Progenitor cell of endocrine pancreas (in vitro differentiated cells): ENCODE measurements at regions not wholly inside any gene's neighbourhood (a gene's known extent, or its start where the extent isn't known, plus 50 kb on each side); places are given as distances from the start of the nearest gene placed in this dataset. TPM values are rescaled to one million over a fixed set of nuclear protein-coding genes. Genes with fewer than 3 reads are reported as not detected.
"Not testable (repeated sequence)": the region's sequence is repeated elsewhere in the genome, so short reads cannot be mapped to it uniquely, and the experiment has no call there.

Experiments used
- DNase-seq: peaks from one replicate; pipeline ENCODE4 v3.0.0; 2021; ENCODE audit warnings: low spot score; ENCODE audit not compliant: unreplicated experiment
- H3K27ac Mint-ChIP-seq: 2 replicates; pipeline ENCODE4 v1.8.0; 2021; ENCODE audit warnings: mild to moderate bottlenecking, moderate library complexity, mixed read lengths
- H3K27me3 Mint-ChIP-seq: 2 replicates; pipeline ENCODE4 v1.8.0; 2021; ENCODE audit warnings: mixed read lengths
- H3K36me3 Mint-ChIP-seq: 2 replicates; pipeline ENCODE4 v1.8.0; 2022; ENCODE audit warnings: mixed read lengths; ENCODE audit not compliant: insufficient read depth
- H3K4me1 Mint-ChIP-seq: 2 replicates; pipeline ENCODE4 v1.8.0; 2021; ENCODE audit warnings: low read depth, mixed read lengths
- H3K4me3 Mint-ChIP-seq: 2 replicates; pipeline ENCODE4 v1.8.0; 2021; ENCODE audit warnings: low read depth, mild to moderate bottlenecking, moderate library complexity, mixed read lengths
- H3K9me3 Mint-ChIP-seq: 2 replicates; pipeline ENCODE4 v1.8.0; 2021; ENCODE audit warnings: low read depth, mixed read lengths
- microRNA-seq: library from miRNA; unstranded; fragments of <30 nt; microRNA quantifications from one replicate; pipeline ENCODE4 v1.1.0, GENCODE V29; 2020; ENCODE audit warnings: borderline number of aligned reads; ENCODE audit not compliant: unreplicated experiment
- TF ChIP-seq, protein P1 (sequence below): fragments of 200-600 bp; sonication (generic); IDR thresholded peaks from one replicate; pipeline ENCODE4 v1.5.0; 2021; ENCODE audit warnings: antibody characterized with exemption, mild to moderate bottlenecking; ENCODE audit not compliant: unreplicated experiment

DNA sequence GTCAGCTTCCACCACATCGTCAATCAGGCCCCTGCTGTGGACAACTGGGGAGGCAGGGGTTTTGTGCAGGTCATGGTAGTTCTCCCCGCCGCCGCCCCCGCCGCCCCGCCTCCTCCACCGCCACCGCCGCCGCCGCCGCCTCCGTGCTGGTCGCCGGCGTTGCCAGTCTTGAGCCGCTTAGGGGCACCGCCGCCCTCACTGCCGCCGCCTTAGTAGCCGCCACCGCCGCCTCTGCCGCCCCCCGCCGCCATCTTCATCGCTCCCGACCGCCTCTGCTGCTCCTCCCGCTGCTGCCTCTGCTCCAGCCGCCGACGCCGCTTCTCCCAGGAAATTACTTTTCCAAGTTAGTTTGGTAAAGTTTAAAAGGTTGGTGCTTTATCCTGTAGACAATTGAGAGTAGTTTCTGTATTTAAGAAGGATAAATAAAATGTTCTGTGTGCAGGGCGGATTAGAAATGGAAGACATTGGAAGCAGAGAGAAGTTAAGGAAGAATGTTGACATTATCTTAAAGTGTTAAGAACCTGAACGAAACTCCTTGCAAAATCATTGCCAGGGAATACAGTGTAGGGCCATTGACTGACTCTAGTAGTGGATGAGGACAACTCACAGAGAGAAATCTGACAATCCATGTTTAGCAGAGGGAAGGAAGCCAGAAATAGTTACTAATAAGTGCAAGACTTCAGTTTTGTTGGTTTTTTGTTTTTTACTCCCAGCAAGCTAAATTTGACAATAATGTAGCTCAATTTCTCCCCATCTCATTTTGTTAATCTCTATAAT is 53.0 kb upstream of the GOLGA8A start:
- DNase-seq: peak; percentile 15
- H3K4me3 Mint-ChIP-seq: peak overlapping the region; percentile 70
- peaks cover 2% of the 10 kb centered on the region for H3K36me3 Mint-ChIP-seq
- peaks cover 4% of the 10 kb centered on the region for H3K9me3 Mint-ChIP-seq
- peaks cover 70% of the 10 kb centered on the region for H3K27me3 Mint-ChIP-seq
- H3K4me1 Mint-ChIP-seq: peaks cover 2% of the 10 kb centered on the region
- TF ChIP-seq, protein P1, sequence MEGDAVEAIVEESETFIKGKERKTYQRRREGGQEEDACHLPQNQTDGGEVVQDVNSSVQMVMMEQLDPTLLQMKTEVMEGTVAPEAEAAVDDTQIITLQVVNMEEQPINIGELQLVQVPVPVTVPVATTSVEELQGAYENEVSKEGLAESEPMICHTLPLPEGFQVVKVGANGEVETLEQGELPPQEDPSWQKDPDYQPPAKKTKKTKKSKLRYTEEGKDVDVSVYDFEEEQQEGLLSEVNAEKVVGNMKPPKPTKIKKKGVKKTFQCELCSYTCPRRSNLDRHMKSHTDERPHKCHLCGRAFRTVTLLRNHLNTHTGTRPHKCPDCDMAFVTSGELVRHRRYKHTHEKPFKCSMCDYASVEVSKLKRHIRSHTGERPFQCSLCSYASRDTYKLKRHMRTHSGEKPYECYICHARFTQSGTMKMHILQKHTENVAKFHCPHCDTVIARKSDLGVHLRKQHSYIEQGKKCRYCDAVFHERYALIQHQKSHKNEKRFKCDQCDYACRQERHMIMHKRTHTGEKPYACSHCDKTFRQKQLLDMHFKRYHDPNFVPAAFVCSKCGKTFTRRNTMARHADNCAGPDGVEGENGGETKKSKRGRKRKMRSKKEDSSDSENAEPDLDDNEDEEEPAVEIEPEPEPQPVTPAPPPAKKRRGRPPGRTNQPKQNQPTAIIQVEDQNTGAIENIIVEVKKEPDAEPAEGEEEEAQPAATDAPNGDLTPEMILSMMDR: no peak
- no peak overlapping the region for H3K27ac Mint-ChIP-seq

DNA sequence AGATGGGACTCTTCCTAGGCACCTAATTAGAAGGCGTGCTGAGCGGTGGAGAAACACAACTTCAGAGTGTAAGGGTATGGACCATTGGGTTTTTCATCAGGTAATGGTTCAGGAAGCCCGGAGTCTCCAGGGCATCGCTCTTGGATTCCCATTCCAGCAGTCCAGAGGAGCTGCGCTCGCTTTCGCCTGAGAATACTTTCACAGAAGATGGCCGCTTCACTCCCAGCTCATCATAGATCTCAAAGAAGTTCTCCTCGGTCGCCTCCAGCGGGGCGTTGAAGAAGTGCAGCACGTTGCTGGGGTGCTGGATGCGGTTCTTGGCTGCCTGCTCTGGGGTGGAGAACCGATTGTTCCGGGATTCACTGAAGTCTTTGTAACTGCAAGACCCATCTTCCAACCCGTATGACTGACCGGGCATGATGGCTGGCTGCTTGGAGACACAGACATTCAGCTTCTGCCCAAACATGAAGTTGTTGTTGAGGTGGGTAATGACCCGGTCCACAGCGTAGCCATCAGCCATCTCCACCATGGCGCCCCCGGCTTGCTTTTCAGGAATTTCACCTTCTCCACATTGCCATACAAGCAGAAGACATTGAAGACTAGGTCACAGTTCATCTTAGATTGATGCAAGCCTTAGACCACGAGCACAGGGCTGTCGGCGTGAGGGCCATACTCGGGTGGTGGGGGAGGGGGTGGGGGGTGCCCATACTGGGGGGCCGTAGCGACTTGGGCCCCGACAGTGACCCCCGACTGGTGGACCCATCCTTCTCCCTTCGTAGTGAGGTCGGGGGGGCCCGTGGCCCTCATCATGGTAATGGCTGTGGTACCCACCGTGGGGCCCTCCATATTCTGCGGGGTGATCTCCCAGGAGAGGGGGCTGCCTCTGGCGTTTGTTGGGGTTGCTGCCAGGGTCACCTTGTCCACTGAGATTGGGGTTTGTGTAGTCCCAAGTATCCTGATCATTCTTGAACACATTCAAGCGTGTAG is 51.7 kb upstream of the GOLGA8A start:
- not testable (repeated sequence) for H3K27ac Mint-ChIP-seq, H3K4me1 Mint-ChIP-seq, DNase-seq, H3K36me3 Mint-ChIP-seq, H3K9me3 Mint-ChIP-seq
- Mint-ChIP-seq H3K27me3 (peaks cover 72% of the 10 kb centered on the region), H3K4me3 (peak overlapping the region; percentile 52)

Small RNA genes in the stretch of these regions (microRNA-seq; reads per million reads assigned to microRNA genes)
- not detected for gene MIR1233-2
